WTC11 (cell line): ENCODE measurements at regions not wholly inside any gene's neighbourhood (a gene's known extent, or its start where the extent isn't known, plus 50 kb on each side); places are given as distances from the start of the nearest gene placed in this dataset.

Experiments
- HMGXB4 ChIP-seq: sonication (generic); formaldehyde crosslinking; IDR thresholded peaks from 2 replicates; pipeline ENCODE4 v1.8.1; 2023; ENCODE audit warnings: mild to moderate bottlenecking, moderate library complexity, missing genetic modification reagents
- ZBTB21 ChIP-seq: sonication (generic); formaldehyde crosslinking; IDR thresholded peaks from 2 replicates; pipeline ENCODE4 v1.8.1; 2023; ENCODE audit warnings: mild to moderate bottlenecking, missing genetic modification reagents, borderline replicate concordance
- ZNF281 ChIP-seq: sonication (generic); formaldehyde crosslinking; IDR thresholded peaks from 2 replicates; pipeline ENCODE4 v1.8.0; 2023; ENCODE audit warnings: mild to moderate bottlenecking, missing genetic modification reagents
- ZNF423 ChIP-seq: fragments of 250-450 bp; sonication (Bioruptor Pico); IDR thresholded peaks from 2 replicates; pipeline ENCODE4 v2.1.2; 2022; ENCODE audit warnings: mild to moderate bottlenecking, moderate library complexity
- ZSCAN18 ChIP-seq: fragments of 250-450 bp; sonication (Bioruptor Pico); IDR thresholded peaks from 2 replicates; pipeline ENCODE4 v2.1.2; 2022; ENCODE audit warnings: mild to moderate bottlenecking, moderate library complexity
- TF ChIP-seq, protein P1 (sequence below): fragments of 200-600 bp; IDR thresholded peaks from 2 replicates; pipeline ENCODE4 v1.8.0; 2022; ENCODE audit warnings: antibody characterized with exemption
- TF ChIP-seq, protein P2 (sequence below): sonication (generic); formaldehyde crosslinking; IDR thresholded peaks from 2 replicates; pipeline ENCODE4 v1.8.0; 2022; ENCODE audit warnings: mild to moderate bottlenecking, missing genetic modification reagents

DNA sequence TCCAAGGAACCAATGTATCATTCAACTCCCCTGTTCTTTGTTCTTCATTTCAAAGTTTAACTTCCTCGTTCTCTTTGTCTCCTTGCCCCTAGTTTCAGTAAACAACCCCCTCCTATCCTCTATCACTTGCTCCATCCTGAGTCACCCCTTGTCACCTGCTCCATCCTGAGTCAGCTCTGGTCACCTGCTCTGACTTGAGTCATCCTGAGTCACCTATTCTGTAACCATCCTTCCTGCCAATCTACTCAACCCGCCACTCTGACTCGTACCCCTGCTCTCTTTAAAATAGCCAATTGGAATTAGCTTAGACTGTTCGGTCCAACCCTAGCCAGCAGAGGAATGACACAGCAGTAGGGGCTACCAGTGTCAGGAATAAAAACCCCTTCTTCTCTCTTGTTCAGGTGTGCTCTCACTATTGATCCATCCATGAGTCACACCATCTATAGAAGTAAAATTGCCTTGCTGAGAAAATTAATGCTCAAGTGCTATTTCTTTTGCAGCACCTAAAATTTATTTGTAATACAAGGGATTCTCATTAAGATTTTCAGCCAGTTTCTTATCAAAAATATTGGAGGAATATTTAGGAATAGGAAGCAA is 326.8 kb downstream of the AKAIN1 start:
- no peak for TF ChIP-seq ZBTB21 (CRISPR knock-in tag)
- TF ChIP-seq, protein P1, sequence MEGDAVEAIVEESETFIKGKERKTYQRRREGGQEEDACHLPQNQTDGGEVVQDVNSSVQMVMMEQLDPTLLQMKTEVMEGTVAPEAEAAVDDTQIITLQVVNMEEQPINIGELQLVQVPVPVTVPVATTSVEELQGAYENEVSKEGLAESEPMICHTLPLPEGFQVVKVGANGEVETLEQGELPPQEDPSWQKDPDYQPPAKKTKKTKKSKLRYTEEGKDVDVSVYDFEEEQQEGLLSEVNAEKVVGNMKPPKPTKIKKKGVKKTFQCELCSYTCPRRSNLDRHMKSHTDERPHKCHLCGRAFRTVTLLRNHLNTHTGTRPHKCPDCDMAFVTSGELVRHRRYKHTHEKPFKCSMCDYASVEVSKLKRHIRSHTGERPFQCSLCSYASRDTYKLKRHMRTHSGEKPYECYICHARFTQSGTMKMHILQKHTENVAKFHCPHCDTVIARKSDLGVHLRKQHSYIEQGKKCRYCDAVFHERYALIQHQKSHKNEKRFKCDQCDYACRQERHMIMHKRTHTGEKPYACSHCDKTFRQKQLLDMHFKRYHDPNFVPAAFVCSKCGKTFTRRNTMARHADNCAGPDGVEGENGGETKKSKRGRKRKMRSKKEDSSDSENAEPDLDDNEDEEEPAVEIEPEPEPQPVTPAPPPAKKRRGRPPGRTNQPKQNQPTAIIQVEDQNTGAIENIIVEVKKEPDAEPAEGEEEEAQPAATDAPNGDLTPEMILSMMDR = no peak
- TF ChIP-seq HMGXB4 (CRISPR knock-in tag) = no peak
- TF ChIP-seq, protein P2, sequence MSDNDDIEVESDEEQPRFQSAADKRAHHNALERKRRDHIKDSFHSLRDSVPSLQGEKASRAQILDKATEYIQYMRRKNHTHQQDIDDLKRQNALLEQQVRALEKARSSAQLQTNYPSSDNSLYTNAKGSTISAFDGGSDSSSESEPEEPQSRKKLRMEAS = no peak
- TF ChIP-seq ZNF423 (CRISPR knock-in tag) = no peak
- TF ChIP-seq ZSCAN18 (CRISPR knock-in tag) = no peak
- TF ChIP-seq ZNF281 (CRISPR knock-in tag) = no peak
